Hematopoietic multipotent progenitor cell treated with erythropoietin and hydrocortisone succinate and interleukin-3 and kit ligand, for 17 days (in vitro differentiated cells): ENCODE measurements at regions not wholly inside any gene's neighbourhood (a gene's known extent, or its start where the extent isn't known, plus 50 kb on each side); places are given as distances from the start of the nearest gene placed in this dataset.
"Not testable (repeated sequence)": the region's sequence is repeated elsewhere in the genome, so short reads cannot be mapped to it uniquely, and the experiment has no call there.

Source experiments
- DNase-seq: peaks from one replicate; pipeline ENCODE4 v3.0.0-alpha.2; 2015; ENCODE audit warnings: low spot score

GRCh38 chr17:64772845-64773299, 110.8 kb upstream of the SMURF2 start:
- DNase-seq: no peak

- DNase-seq: no peak
Observed at GRCh38 chr17:64771980-64772844, 110.1 kb upstream of the SMURF2 start.

GRCh38 chr17:64769712-64770111, 107.6 kb upstream of the SMURF2 start:
- no peak for DNase-seq

- DNase-seq: no peak
Observed at GRCh38 chr17:64767269-64767997, 105.3 kb upstream of the SMURF2 start.

- DNase-seq: no peak
Observed at GRCh38 chr17:64765191-64765889, 103.2 kb upstream of the SMURF2 start.

- DNase-seq: no peak
Observed at GRCh38 chr17:64750891-64751677, 89.0 kb upstream of the SMURF2 start.

- DNase-seq: no peak
Observed at GRCh38 chr17:64750478-64750877, 88.4 kb upstream of the SMURF2 start.

- no peak for DNase-seq
Observed at GRCh38 chr17:64749306-64749705, 87.2 kb upstream of the SMURF2 start.

GRCh38 chr17:64747938-64748540, 85.9 kb upstream of the SMURF2 start:
- DNase-seq: no peak

GRCh38 chr17:64742326-64742725, 80.2 kb upstream of the SMURF2 start:
- no peak for DNase-seq

GRCh38 chr17:64741916-64742315, 79.8 kb upstream of the SMURF2 start:
- not testable (repeated sequence) for DNase-seq

GRCh38 chr17:64741038-64741641, 79.0 kb upstream of the SMURF2 start:
- DNase-seq: no peak

- DNase-seq: no peak
Observed at GRCh38 chr17:64739316-64740058, 77.4 kb upstream of the SMURF2 start.

GRCh38 chr17:64736804-64737492, 74.8 kb upstream of the SMURF2 start:
- DNase-seq: no peak

GRCh38 chr17:64732336-64733006, 70.4 kb upstream of the SMURF2 start:
- no peak for DNase-seq

- DNase-seq: not testable (repeated sequence)
Observed at GRCh38 chr17:64730023-64730422, 67.9 kb upstream of the SMURF2 start.

- DNase-seq: no peak
Observed at GRCh38 chr17:64729201-64729600, 67.1 kb upstream of the SMURF2 start.

- DNase-seq: no peak
Observed at GRCh38 chr17:64728041-64728695, 66.1 kb upstream of the SMURF2 start.
